SK-N-SH (cell line): ENCODE measurements at regions not wholly inside any gene's neighbourhood (a gene's known extent, or its start where the extent isn't known, plus 50 kb on each side); places are given as distances from the start of the nearest gene placed in this dataset.
A peak's percentile ranks its signal among the peaks of the same experiment; 100 is the strongest.
"Not testable (repeated sequence)": the region's sequence is repeated elsewhere in the genome, so short reads cannot be mapped to it uniquely, and the experiment has no call there.

Source experiments
- CTCF ChIA-PET: fragments of 300-600, 350-600 bp; formaldehyde crosslinking; extraction: SDS; loops from one replicate; lab custom pipeline; 2021; lab: Yijun Ruan, JAX
- POLR2A ChIA-PET: fragments of 350-600 bp; sonication (Branson Sonifier 250); formaldehyde crosslinking; extraction: SDS; loops from one replicate; lab custom pipeline; 2020; ENCODE audit warnings: antibody characterized with exemption, inconsistent platforms; lab: Yijun Ruan, JAX
- DNase-seq: peaks from one replicate; pipeline ENCODE4 v3.0.0; 2012
- H2AFZ ChIP-seq: fragments of 200-600 bp; sonication (generic); 2 replicates; pipeline ENCODE4 v1.8.1; 2016; ENCODE audit warnings: antibody characterized with exemption, mild to moderate bottlenecking, low read depth
- H3F3A ChIP-seq: fragments of 200-600 bp; sonication (generic); replicated peaks from 2 replicates; pipeline ENCODE3; 2016; ENCODE audit warnings: antibody characterized with exemption, mild to moderate bottlenecking; ENCODE audit not compliant: insufficient read depth
- H3K27ac ChIP-seq, 2 experiments: fragments of 200-500 bp in 1 of 2; fragments of 200-600 bp in 1 of 2; sonication (Bioruptor generic) in 1 of 2; sonication (generic), shearing (Covaris generic) in 1 of 2; 2 replicates each; pipeline versions ENCODE4 v1.5.1 to v1.6.1; 2014 to 2016; ENCODE audit warnings: low read depth in 2 of 2, inconsistent platforms in 1 of 2, low read length in 1 of 2, mild to moderate bottlenecking in 1 of 2, mixed read lengths in 1 of 2
- H3K27me3 ChIP-seq: fragments of 200-600 bp; sonication (generic), shearing (Covaris generic); 2 replicates; pipeline ENCODE4 v1.6.1; 2016; ENCODE audit warnings: mixed run types; ENCODE audit not compliant: insufficient read depth
- H3K36me3 ChIP-seq, 2 experiments: fragments of 200-500 bp in 1 of 2; fragments of 200-600 bp in 1 of 2; sonication (Bioruptor generic) in 1 of 2; sonication (generic) in 1 of 2; replicated peaks in 1 of 2; 2 replicates each; pipeline versions ENCODE3 to v1.5.1; 2014 to 2016; ENCODE audit warnings: low read length in 1 of 2, mild to moderate bottlenecking in 1 of 2; ENCODE audit not compliant: insufficient read depth in 2 of 2, control insufficient read depth in 1 of 2
- H3K4me1 ChIP-seq, 2 experiments: fragments of 200-500 bp in 1 of 2; fragments of 200-600 bp in 1 of 2; sonication (Bioruptor generic) in 1 of 2; sonication (generic), shearing (Covaris generic) in 1 of 2; 2 replicates each; pipeline versions ENCODE4 v1.5.1 to v1.6.1; 2014 to 2016; ENCODE audit warnings: low read depth in 1 of 2, low read length in 1 of 2, mixed run types in 1 of 2; ENCODE audit not compliant: insufficient read depth in 2 of 2, control insufficient read depth in 1 of 2
- H3K4me2 ChIP-seq: fragments of 200-600 bp; sonication (generic), shearing (Covaris generic); 2 replicates; pipeline ENCODE4 v1.6.1; 2017; ENCODE audit warnings: mixed run types
- H3K4me3 ChIP-seq, 2 experiments: fragments of 200-500 bp in 1 of 2; fragments of 200-600 bp in 1 of 2; sonication (Bioruptor generic) in 1 of 2; sonication (generic), shearing (Covaris generic) in 1 of 2; 2 replicates each; pipeline versions ENCODE4 v1.5.1 to v1.8.1; 2014 to 2016; ENCODE audit warnings: low read depth in 2 of 2, inconsistent platforms in 1 of 2, low read length in 1 of 2, mild to moderate bottlenecking in 1 of 2, mixed read lengths in 1 of 2, moderate library complexity in 1 of 2
- H3K79me2 ChIP-seq: fragments of 200-600 bp; sonication (generic); 2 replicates; pipeline ENCODE4 v1.8.1; 2017; ENCODE audit warnings: mild to moderate bottlenecking; ENCODE audit not compliant: insufficient read depth
- H3K9ac ChIP-seq: fragments of 200-600 bp; sonication (generic); 2 replicates; pipeline ENCODE4 v1.6.1; 2017; ENCODE audit warnings: mixed run types
- H3K9me2 ChIP-seq: fragments of 200-600 bp; sonication (generic); 2 replicates; pipeline ENCODE4 v1.6.1; 2017; ENCODE audit warnings: mixed run types
- H3K9me3 ChIP-seq: fragments of 200-600 bp; sonication (generic); 2 replicates; pipeline ENCODE4 v1.6.1; 2017; ENCODE audit warnings: mixed run types, mild to moderate bottlenecking, moderate library complexity
- H4K20me1 ChIP-seq: fragments of 200-600 bp; sonication (generic); 2 replicates; pipeline ENCODE4 v1.6.1; 2017; ENCODE audit warnings: mild to moderate bottlenecking, mixed run types; ENCODE audit not compliant: insufficient read depth
- CTCF ChIP-seq: fragments of 200-600 bp; sonication (generic); IDR thresholded peaks from 2 replicates; pipeline ENCODE4 v1.6.1; 2017; ENCODE audit warnings: antibody characterized with exemption, mild to moderate bottlenecking, moderate library complexity
- ELF1 ChIP-seq: IDR thresholded peaks from 2 replicates; pipeline ENCODE4 v1.4.0; 2012
- FOSL2 ChIP-seq: IDR thresholded peaks from 2 replicates; pipeline ENCODE4 v1.4.0; 2012; ENCODE audit warnings: low read depth, mild to moderate bottlenecking, moderate library complexity, borderline replicate concordance
- GABPA ChIP-seq: IDR thresholded peaks from 2 replicates; pipeline ENCODE4 v1.4.0; 2012; ENCODE audit warnings: low read depth, mild to moderate bottlenecking
- MAX ChIP-seq: IDR thresholded peaks from 2 replicates; pipeline ENCODE4 v1.4.0; 2012; ENCODE audit warnings: low read depth
- NFIC ChIP-seq: IDR thresholded peaks from 2 replicates; pipeline ENCODE4 v1.4.0; 2012; ENCODE audit warnings: borderline replicate concordance
- NRF1 ChIP-seq: IDR thresholded peaks from 2 replicates; pipeline ENCODE4 v1.6.1; 2012; ENCODE audit warnings: low read depth, mild to moderate bottlenecking, low read length
- RAD21 ChIP-seq: IDR thresholded peaks from 2 replicates; pipeline ENCODE4 v1.6.1; 2012; ENCODE audit warnings: mild to moderate bottlenecking, low read length
- RCOR1 ChIP-seq: fragments of 150-350 bp; IDR thresholded peaks from 2 replicates; pipeline ENCODE4 v1.6.1; 2017; ENCODE audit warnings: antibody characterized with exemption, low read length
- RFX5 ChIP-seq: IDR thresholded peaks from 2 replicates; pipeline ENCODE4 v1.6.1; 2012; ENCODE audit warnings: mild to moderate bottlenecking, improper control_type of control experiment, low read length
- SMC3 ChIP-seq: IDR thresholded peaks from 2 replicates; pipeline ENCODE4 v1.6.1; 2012; ENCODE audit warnings: low read depth, low read length, improper control_type of control experiment
- TAF1 ChIP-seq: IDR thresholded peaks from 2 replicates; pipeline ENCODE4 v1.6.1; 2012; ENCODE audit warnings: low read depth, mild to moderate bottlenecking, low read length, moderate library complexity, borderline replicate concordance
- TCF12 ChIP-seq: IDR thresholded peaks from 2 replicates; pipeline ENCODE4 v1.4.0; 2012
- TEAD4 ChIP-seq: IDR thresholded peaks from 2 replicates; pipeline ENCODE4 v1.4.0; 2012; ENCODE audit warnings: mild to moderate bottlenecking, borderline replicate concordance; ENCODE audit not compliant: insufficient read depth
- USF1 ChIP-seq: IDR thresholded peaks from 2 replicates; pipeline ENCODE4 v1.4.0; 2012; ENCODE audit warnings: low read depth, borderline replicate concordance
- WGBS: methylation state at CpG from one replicate; pipeline ENCODE4 v1.1.6; 2017; ENCODE audit warnings: low lambda C conversion rate; 5-methylcytosine and 5-hydroxymethylcytosine counted together
- TF ChIP-seq, protein P1 (sequence below): fragments of 150-350 bp; IDR thresholded peaks from 2 replicates; pipeline ENCODE4 v1.6.1; 2017; ENCODE audit warnings: antibody characterized with exemption, low read length, low read depth, borderline replicate concordance

DNA sequence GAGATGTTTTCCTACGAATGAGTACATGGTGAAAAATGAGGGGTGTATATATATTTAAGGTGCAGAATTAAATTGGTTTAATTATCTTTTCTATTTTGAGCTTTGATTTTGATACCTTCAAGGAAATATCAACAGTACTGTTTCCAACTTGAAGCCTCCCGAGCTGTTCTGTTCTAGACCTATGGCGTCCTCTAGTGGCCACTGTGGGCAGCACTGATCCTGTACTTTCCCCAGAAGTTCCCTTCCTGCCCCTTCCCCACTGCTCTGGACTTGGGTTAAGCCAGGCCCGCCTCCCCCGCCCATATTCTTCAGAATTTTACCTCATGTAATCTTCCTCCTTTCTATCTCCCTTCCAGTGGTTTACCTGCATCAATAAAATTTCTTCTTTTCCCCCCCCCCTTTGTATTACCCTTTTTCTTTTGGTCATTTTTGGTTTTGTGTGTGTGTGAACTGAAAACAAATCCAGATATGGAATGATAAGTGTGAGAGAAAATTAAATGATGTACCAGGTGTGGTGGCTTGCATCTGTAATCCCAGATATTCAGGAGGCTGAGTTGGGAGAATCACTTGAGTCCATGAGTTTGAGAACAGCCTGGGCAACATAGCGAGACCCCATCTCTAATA, 1643.5 kb downstream of the TP53TG3F start:
- Histone ChIP-seq H3K4me2 (no peak overlapping the region), H3K9me2 (no peaks in the 10 kb centered on the region), H3K79me2 (no peaks in the 10 kb centered on the region), H3K27me3 (no peaks in the 10 kb centered on the region), H3K4me3 (no peak overlapping the region), H3K27ac (no peak overlapping the region), H3K9ac (no peak overlapping the region), H3K4me1 (no peaks in the 10 kb centered on the region), H2AFZ (no peak overlapping the region), H3K9me3 (no peaks in the 10 kb centered on the region)
- peak; percentile 26 for DNase-seq
- WGBS: 2% methylated on average over 6 of the region's 6 CpGs
- TF ChIP-seq SMC3 (peak; percentile 29; the same call in 1 of the 2 replicates), GABPA (no peak), RAD21 (peak; percentile 65), CTCF (peak; percentile 90)
- TF ChIP-seq, all 33 proteins: peak for 3
- POLR2A ChIA-PET: no interaction called here
- no peaks in the 10 kb centered on the region for H3K36me3 ChIP-seq
- CTCF ChIA-PET: interaction anchor here (0.6 to 1.6 kb wide), 4 partner anchors 8 to 29 kb away, joined by 3 to 4 read pairs (median 4); no protein-coding TSS in a partner anchor
- no peaks in the 10 kb centered on the region for H3F3A ChIP-seq
- H4K20me1 ChIP-seq: no peaks in the 10 kb centered on the region

DNA sequence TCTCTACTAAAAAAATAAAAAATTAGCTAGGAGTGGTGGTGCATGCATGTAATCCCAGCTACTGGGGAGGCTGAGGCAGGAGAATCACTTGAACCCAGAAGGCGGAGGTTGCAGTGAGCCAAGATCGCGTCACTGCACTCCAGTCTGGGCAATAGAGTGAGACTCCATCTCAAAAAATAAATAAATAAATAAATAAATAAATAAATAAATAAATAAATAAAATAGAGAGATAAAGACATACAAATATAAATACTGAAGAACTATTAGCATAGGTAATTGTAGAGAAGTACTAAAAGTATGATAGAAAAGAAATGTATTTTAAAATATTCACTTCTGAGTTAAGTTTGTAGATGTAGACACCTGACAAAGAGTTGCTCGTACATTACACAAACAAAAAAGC, 1652.4 kb downstream of the TP53TG3F start:
- CTCF ChIA-PET: interaction anchor here (1.7 kb wide), 1 partner anchor 9 kb away, joined by 4 read pairs; no protein-coding TSS in a partner anchor
- H3F3A ChIP-seq, H3K79me2 ChIP-seq, H3K4me1 ChIP-seq, H3K9me3 ChIP-seq, H3K9ac ChIP-seq, H3K36me3 ChIP-seq, POLR2A ChIA-PET, DNase-seq, H3K27me3 ChIP-seq, H3K27ac ChIP-seq, H2AFZ ChIP-seq, H3K9me2 ChIP-seq, H3K4me3 ChIP-seq, H4K20me1 ChIP-seq, H3K4me2 ChIP-seq: not testable (repeated sequence)
- WGBS: 17% methylated on average over 4 of the region's 4 CpGs

DNA sequence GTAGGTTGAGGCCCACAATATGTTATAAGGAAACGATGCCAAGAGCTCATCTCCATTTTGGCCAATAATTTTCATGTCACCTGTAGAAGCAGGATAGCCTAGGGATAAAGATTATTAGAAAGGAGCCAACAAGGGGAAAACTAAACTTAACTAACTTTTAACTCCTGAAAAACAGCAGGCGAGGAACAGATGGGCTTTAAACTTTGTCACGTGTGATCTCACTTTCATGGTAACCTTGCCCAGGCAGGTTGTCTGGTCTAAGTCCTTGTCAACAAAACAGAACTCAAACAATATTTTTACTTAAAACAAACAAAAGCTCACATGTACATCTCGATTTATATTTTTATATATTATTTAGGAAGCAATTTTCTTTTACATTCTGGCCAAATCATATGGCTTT, 1672.0 kb downstream of the TP53TG3F start:
- no peaks in the 10 kb centered on the region for H3K79me2 ChIP-seq
- H4K20me1 ChIP-seq: no peaks in the 10 kb centered on the region
- no peaks in the 10 kb centered on the region for H3K4me1 ChIP-seq
- H3F3A ChIP-seq: no peaks in the 10 kb centered on the region
- H3K27me3 ChIP-seq: peaks cover 6% of the 10 kb centered on the region; the same call in 1 of the 2 replicates
- no peaks in the 10 kb centered on the region for H3K36me3 ChIP-seq
- no peak overlapping the region for H2AFZ ChIP-seq
- 3% methylated on average over 4 of the region's 4 CpGs for WGBS
- H3K4me3 ChIP-seq: no peak overlapping the region
- H3K27ac ChIP-seq: no peak overlapping the region
- ChIA-PET CTCF (no interaction called here), POLR2A (no interaction called here)
- TF ChIP-seq NRF1 (no peak), RFX5 (no peak), NFIC (no peak), MAX (no peak), USF1 (no peak), TEAD4 (no peak), FOSL2 (no peak), RCOR1 (no peak), ELF1 (no peak), TAF1 (no peak), TCF12 (no peak), CTCF (no peak)
- TF ChIP-seq, protein P1, sequence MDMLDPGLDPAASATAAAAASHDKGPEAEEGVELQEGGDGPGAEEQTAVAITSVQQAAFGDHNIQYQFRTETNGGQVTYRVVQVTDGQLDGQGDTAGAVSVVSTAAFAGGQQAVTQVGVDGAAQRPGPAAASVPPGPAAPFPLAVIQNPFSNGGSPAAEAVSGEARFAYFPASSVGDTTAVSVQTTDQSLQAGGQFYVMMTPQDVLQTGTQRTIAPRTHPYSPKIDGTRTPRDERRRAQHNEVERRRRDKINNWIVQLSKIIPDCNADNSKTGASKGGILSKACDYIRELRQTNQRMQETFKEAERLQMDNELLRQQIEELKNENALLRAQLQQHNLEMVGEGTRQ: no peak
- no peak overlapping the region for H3K4me2 ChIP-seq
- no peaks in the 10 kb centered on the region for H3K9me2 ChIP-seq
- DNase-seq: no peak
- no peak overlapping the region for H3K9ac ChIP-seq
- H3K9me3 ChIP-seq: no peaks in the 10 kb centered on the region
